ENCODE measurements at regions not wholly inside any gene's neighbourhood (a gene's known extent, or its start where the extent isn't known, plus 50 kb on each side); places are given as distances from the start of the nearest gene placed in this dataset.

- no peak for TF ChIP-seq CTCF (IDR thresholded peaks at IDR 0.05)
- TF ChIP-seq ZFX (IDR thresholded peaks at IDR 0.05; ENCODE audit: borderline replicate concordance): no peak
Measured at GRCh38 chr1:187631984-187632383, 803.2 kb downstream of the PLA2G4A start.

All from 22Rv1 (cell line).